B cell (primary cell): ENCODE measurements at regions not wholly inside any gene's neighbourhood (a gene's known extent, or its start where the extent isn't known, plus 50 kb on each side); places are given as distances from the start of the nearest gene placed in this dataset.

Experiments used
- ATAC-seq: fragments of 200-7000 bp; cut with Tn5 transposase; one replicate; pipeline ENCODE4 v1.10.0; 2021; ENCODE audit warnings: low read depth, mild to moderate bottlenecking, moderate number of reproducible peaks, moderate library complexity
- CTCF ChIA-PET: fragments of 350-600 bp; sonication (Branson Sonifier 250); formaldehyde crosslinking; loops from one replicate; lab custom pipeline; 2021; ENCODE audit warnings: antibody characterized with exemption, inconsistent platforms; lab: Charles Lee
- POLR2A ChIA-PET: fragments of 350-600 bp; sonication (Branson Sonifier 250); formaldehyde crosslinking; loops from one replicate; lab custom pipeline; 2021; ENCODE audit warnings: antibody characterized with exemption; lab: Charles Lee
- DNase-seq: peaks from one replicate; pipeline ENCODE4 v3.0.0; 2013
- H2AFZ ChIP-seq: 2 replicates; pipeline ENCODE4 v1.6.1; 2012; ENCODE audit warnings: mild to moderate bottlenecking, low read depth, low read length; ENCODE audit not compliant: insufficient read depth, poor library complexity, severe bottlenecking
- H3K27ac ChIP-seq, 2 donors: 1 replicate in 1 of 2; 2 replicates in 1 of 2; pipeline ENCODE4 v1.5.1; 2012 to 2013; ENCODE audit warnings: low read length in 2 of 2, mild to moderate bottlenecking in 2 of 2, moderate library complexity in 1 of 2
- H3K27me3 ChIP-seq, 4 experiments: fragments of 200-600 bp in 1 of 4; sonication (generic) in 1 of 4; replicated peaks in 1 of 4; 1 replicate in 2 of 4; 2 replicates in 2 of 4; pipeline versions ENCODE4 v1.6.1 to v1.7.0; 2013 to 2016; ENCODE audit warnings: low read length in 3 of 4, mild to moderate bottlenecking in 2 of 4, mixed read lengths in 1 of 4, moderate library complexity in 1 of 4; ENCODE audit not compliant: insufficient read depth in 4 of 4, control insufficient read depth in 3 of 4; ENCODE audit errors: control extremely low read depth in 1 of 4
- H3K36me3 ChIP-seq, 2 experiments: replicated peaks in 1 of 2; 1 replicate in 1 of 2; 2 replicates in 1 of 2; pipeline versions ENCODE4 v1.6.1 to v1.7.1; 2013; ENCODE audit warnings: low read length in 1 of 2; ENCODE audit not compliant: insufficient read depth in 2 of 2, control insufficient read depth in 1 of 2; ENCODE audit errors: control extremely low read depth in 1 of 2, extremely low read depth in 1 of 2
- H3K4me1 ChIP-seq, 2 donors: fragments of 200-600 bp in 1 of 2; sonication (generic) in 1 of 2; 1 replicate in 1 of 2; 2 replicates in 1 of 2; pipeline versions ENCODE4 v1.5.1 to v1.6.1; 2013 to 2017; ENCODE audit warnings: low read length in 2 of 2; ENCODE audit not compliant: control insufficient read depth in 2 of 2, insufficient read depth in 2 of 2
- H3K4me2 ChIP-seq: replicated peaks from 2 replicates; pipeline ENCODE3; 2012; ENCODE audit warnings: mild to moderate bottlenecking, low read depth, low read length; ENCODE audit not compliant: poor library complexity, severe bottlenecking
- H3K4me3 ChIP-seq, 5 experiments: fragments of 200-600 bp in 1 of 5; sonication (generic) in 1 of 5; 1 replicate in 3 of 5; 2 replicates in 2 of 5; pipeline versions ENCODE4 v1.5.1 to v1.7.0; 2011 to 2016; ENCODE audit warnings: low read length in 4 of 5, mild to moderate bottlenecking in 4 of 5, low read depth in 2 of 5, control low read depth in 1 of 5, moderate library complexity in 1 of 5; ENCODE audit not compliant: insufficient read depth in 1 of 5; ENCODE audit errors: control extremely low read depth in 1 of 5, extremely low read depth in 1 of 5
- H3K79me2 ChIP-seq: fragments of 200-600 bp; sonication (generic); one replicate; pipeline ENCODE4 v1.6.0; 2016; ENCODE audit warnings: low read length; ENCODE audit not compliant: control insufficient read depth, insufficient read depth
- H3K9ac ChIP-seq: fragments of 200-600 bp; sonication (generic); 2 replicates; pipeline ENCODE4 v1.6.1; 2017; ENCODE audit warnings: mild to moderate bottlenecking, low read length, moderate library complexity
- H3K9me3 ChIP-seq, 3 donors: one replicate each; pipeline versions ENCODE4 v1.6.1 to v1.7.1; 2013; ENCODE audit warnings: low read length in 2 of 3; ENCODE audit not compliant: control insufficient read depth in 2 of 3, insufficient read depth in 1 of 3; ENCODE audit errors: control extremely low read depth in 1 of 3
- H4K20me1 ChIP-seq: 2 replicates; pipeline ENCODE4 v1.6.0; 2012; ENCODE audit warnings: mild to moderate bottlenecking, low read length; ENCODE audit not compliant: insufficient read depth, control insufficient read depth, poor library complexity, severe bottlenecking
- H3K27ac Mint-ChIP-seq: one replicate; pipeline ENCODE4 v1.8.0; 2021; ENCODE audit warnings: mixed read lengths
- H3K27me3 Mint-ChIP-seq: one replicate; pipeline ENCODE4 v1.8.0; 2021; ENCODE audit warnings: mixed read lengths
- H3K4me1 Mint-ChIP-seq: one replicate; pipeline ENCODE4 v1.8.0; 2021; ENCODE audit warnings: mixed read lengths
- H3K4me3 Mint-ChIP-seq: one replicate; pipeline ENCODE4 v1.8.0; 2021; ENCODE audit warnings: mixed read lengths
- H3K9me3 Mint-ChIP-seq: one replicate; pipeline ENCODE4 v1.8.0; 2022; ENCODE audit warnings: mixed read lengths; ENCODE audit not compliant: insufficient read depth
- CTCF ChIP-seq: fragments of 200-600 bp; IDR thresholded peaks from one replicate; pipeline ENCODE4 v1.8.0; 2022; ENCODE audit warnings: antibody characterized with exemption, mild to moderate bottlenecking
- EZH2 ChIP-seq: IDR thresholded peaks from 2 replicates; pipeline ENCODE4 v1.6.1; 2012; ENCODE audit warnings: borderline replicate concordance, low read depth, mild to moderate bottlenecking, moderate library complexity, low read length; ENCODE audit not compliant: insufficient read depth, poor library complexity, severe bottlenecking
- WGBS: methylation state at CpG from one replicate; pipeline ENCODE4 v1.1.5; 2013; ENCODE audit warnings: missing lambda C conversion rate; ENCODE audit not compliant: insufficient coverage; 5-methylcytosine and 5-hydroxymethylcytosine counted together
- intact Hi-C: fragments of 100-400 bp; cut with micrococcal nuclease; formaldehyde crosslinking; loops from one replicate; pipeline ENCODE4 v1.10.0; 2022

- no peak overlapping the region for H2AFZ ChIP-seq
- Mint-ChIP-seq H3K27ac (no peak overlapping the region), H3K4me3 (no peak overlapping the region), H3K9me3 (no peaks in the 10 kb centered on the region), H3K27me3 (no peaks in the 10 kb centered on the region), H3K4me1 (no peaks in the 10 kb centered on the region)
- H3K4me2 ChIP-seq, result no peak overlapping the region
- ATAC-seq (no peak), DNase-seq (no peak)
- H3K4me3 ChIP-seq, result no peak overlapping the region
- WGBS, result no CpG with 5 or more reads among the region's 2 CpGs
- H3K36me3 ChIP-seq, result no peaks in the 10 kb centered on the region
- TF ChIP-seq EZH2 (no peak), CTCF (no peak)
- no peak overlapping the region for H3K9ac ChIP-seq
- no peaks in the 10 kb centered on the region for H3K4me1 ChIP-seq
- no peaks in the 10 kb centered on the region for H3K79me2 ChIP-seq
- no peaks in the 10 kb centered on the region for H4K20me1 ChIP-seq
- intact Hi-C loops, result no loop called here
- ChIA-PET CTCF (interaction anchor here (0.7 kb wide), 1 partner anchor 167 kb away, joined by 4 read pairs; no protein-coding TSS in a partner anchor), POLR2A (no interaction called here)
- H3K9me3 ChIP-seq, result no peaks in the 10 kb centered on the region
- no peaks in the 10 kb centered on the region for H3K27me3 ChIP-seq
- no peak overlapping the region for H3K27ac ChIP-seq
Observed at GRCh38 chr9:81855538-81855937, 72.7 kb upstream of the SPATA31D4 start.

- Histone ChIP-seq H3K27ac (no peak overlapping the region), H3K27me3 (no peaks in the 10 kb centered on the region), H4K20me1 (no peaks in the 10 kb centered on the region), H2AFZ (no peak overlapping the region), H3K4me1 (no peaks in the 10 kb centered on the region), H3K9me3 (no peaks in the 10 kb centered on the region), H3K9ac (no peak overlapping the region), H3K79me2 (no peaks in the 10 kb centered on the region), H3K4me2 (no peak overlapping the region), H3K4me3 (no peak overlapping the region), H3K36me3 (no peaks in the 10 kb centered on the region)
- TF ChIP-seq CTCF (no peak), EZH2 (no peak)
- Mint-ChIP-seq H3K4me3 (no peak overlapping the region), H3K9me3 (no peaks in the 10 kb centered on the region), H3K27ac (no peak overlapping the region), H3K27me3 (no peaks in the 10 kb centered on the region), H3K4me1 (no peaks in the 10 kb centered on the region)
- POLR2A ChIA-PET, result interaction anchor here (0.5 kb wide), 1 partner anchor 131 kb away, joined by 4 read pairs; no protein-coding TSS in a partner anchor
- ATAC-seq, result no peak
- DNase-seq, result no peak
- intact Hi-C loops, result no loop called here
- 77% methylated on average over 2 of the region's 6 CpGs for whole genome bisulfite sequencing
- CTCF ChIA-PET, result interaction anchor here (1.4 kb wide), 1 partner anchor 11 kb away, joined by 5 read pairs; no protein-coding TSS in a partner anchor
Observed at GRCh38 chr9:81858657-81859430, 69.4 kb upstream of the SPATA31D4 start.
